Kidney epithelial cell (primary cell): ENCODE measurements at regions not wholly inside any gene's neighbourhood (a gene's known extent, or its start where the extent isn't known, plus 50 kb on each side); places are given as distances from the start of the nearest gene placed in this dataset.

Source experiments
- DNase-seq: peaks from one replicate; pipeline ENCODE4 v3.0.0-alpha.2; 2010; ENCODE audit warnings: low read depth
- H3K27me3 ChIP-seq: 2 replicates; pipeline ENCODE4 v1.6.0; 2011; ENCODE audit warnings: low read length; ENCODE audit not compliant: control insufficient read depth, insufficient read depth
- H3K36me3 ChIP-seq: 2 replicates; pipeline ENCODE4 v1.5.1; 2011; ENCODE audit warnings: low read length; ENCODE audit not compliant: control insufficient read depth, insufficient read depth
- H3K4me3 ChIP-seq: 2 replicates; pipeline ENCODE4 v1.5.1; 2011; ENCODE audit warnings: low read depth, mild to moderate bottlenecking, control low read depth, low read length
- CTCF ChIP-seq: IDR thresholded peaks from 2 replicates; pipeline ENCODE4 v1.5.1; 2011; ENCODE audit warnings: mild to moderate bottlenecking, moderate library complexity, low read length, control low read depth, inconsistent platforms; ENCODE audit not compliant: insufficient read depth, poor library complexity, severe bottlenecking

GRCh38 chr1:55706397-55706796, 491.2 kb upstream of the USP24 start:
- no peaks in the 10 kb centered on the region for H3K36me3 ChIP-seq
- no peak overlapping the region for H3K4me3 ChIP-seq
- DNase-seq: no peak
- TF ChIP-seq CTCF: no peak
- no peaks in the 10 kb centered on the region for H3K27me3 ChIP-seq

- H3K4me3 ChIP-seq: no peak overlapping the region
- TF ChIP-seq CTCF: no peak
- H3K27me3 ChIP-seq: no peaks in the 10 kb centered on the region
- H3K36me3 ChIP-seq: no peaks in the 10 kb centered on the region
- DNase-seq: no peak
Observed at GRCh38 chr1:55703726-55704363, 488.7 kb upstream of the USP24 start.

GRCh38 chr1:55702064-55702463, 486.9 kb upstream of the USP24 start:
- Histone ChIP-seq H3K27me3 (no peaks in the 10 kb centered on the region), H3K36me3 (no peaks in the 10 kb centered on the region), H3K4me3 (no peak overlapping the region)
- TF ChIP-seq CTCF: peak; percentile 74
- no peak for DNase-seq

GRCh38 chr1:55700359-55701130, 485.4 kb upstream of the USP24 start:
- Histone ChIP-seq H3K27me3 (no peaks in the 10 kb centered on the region), H3K36me3 (no peaks in the 10 kb centered on the region), H3K4me3 (no peak overlapping the region)
- no peak for DNase-seq
- TF ChIP-seq CTCF: no peak

- no peak for TF ChIP-seq CTCF
- no peaks in the 10 kb centered on the region for H3K36me3 ChIP-seq
- H3K4me3 ChIP-seq: no peak overlapping the region
- no peaks in the 10 kb centered on the region for H3K27me3 ChIP-seq
- no peak for DNase-seq
Observed at GRCh38 chr1:55699228-55699627, 484.1 kb upstream of the USP24 start.
